ENCODE measurements at regions not wholly inside any gene's neighbourhood (a gene's known extent, or its start where the extent isn't known, plus 50 kb on each side); places are given as distances from the start of the nearest gene placed in this dataset.
"Not testable (repeated sequence)": the region's sequence is repeated elsewhere in the genome, so short reads cannot be mapped to it uniquely, and the experiment has no call there.

DNA sequence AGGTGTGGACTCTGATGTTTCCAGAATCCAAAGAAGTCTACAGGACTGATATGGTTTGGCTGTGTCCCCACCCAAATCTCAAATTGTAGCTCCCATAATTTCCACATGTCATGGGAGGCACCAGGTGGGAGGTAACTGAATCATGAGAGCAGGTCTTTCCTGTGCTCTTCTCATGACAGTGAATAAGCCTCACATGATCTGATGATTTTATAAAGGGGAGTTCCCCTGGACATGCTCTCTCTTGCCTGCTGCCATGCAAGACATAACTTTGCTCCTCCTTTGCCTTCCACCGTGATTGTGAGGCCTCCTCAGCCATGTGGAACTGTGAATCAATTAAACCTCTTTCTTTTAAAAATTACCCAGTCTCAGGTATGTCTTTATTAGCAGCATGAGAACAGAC is 1205.3 kb downstream of the SLC16A7 start:
- not testable (repeated sequence) for DNase-seq

DNA sequence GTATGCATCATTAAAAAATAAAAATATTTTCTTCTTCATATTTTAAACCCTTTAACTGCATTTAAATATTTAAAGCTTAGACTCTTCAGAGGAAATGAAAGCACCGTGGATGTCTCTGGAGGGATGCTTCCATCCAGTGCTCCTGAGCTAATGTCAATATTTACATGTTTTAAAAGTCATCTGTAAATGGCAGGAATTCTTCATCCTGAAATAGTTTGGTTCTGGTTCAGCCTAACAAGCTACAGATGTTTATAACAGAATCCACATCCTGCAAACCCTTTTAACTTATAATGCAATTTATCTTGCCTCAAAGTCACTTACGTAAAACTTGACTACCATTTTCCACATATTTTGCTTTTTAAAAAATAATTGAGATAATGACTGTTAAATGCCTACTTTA is 1207.3 kb downstream of the SLC16A7 start:
- no peak for DNase-seq

- no peak for DNase-seq
These were observed 1209.5 kb downstream of the SLC16A7 start for GRCh38 chr12:60805364-60805763.

- DNase-seq: no peak
These were observed 1224.0 kb downstream of the SLC16A7 start for GRCh38 chr12:60819794-60820193.

DNA sequence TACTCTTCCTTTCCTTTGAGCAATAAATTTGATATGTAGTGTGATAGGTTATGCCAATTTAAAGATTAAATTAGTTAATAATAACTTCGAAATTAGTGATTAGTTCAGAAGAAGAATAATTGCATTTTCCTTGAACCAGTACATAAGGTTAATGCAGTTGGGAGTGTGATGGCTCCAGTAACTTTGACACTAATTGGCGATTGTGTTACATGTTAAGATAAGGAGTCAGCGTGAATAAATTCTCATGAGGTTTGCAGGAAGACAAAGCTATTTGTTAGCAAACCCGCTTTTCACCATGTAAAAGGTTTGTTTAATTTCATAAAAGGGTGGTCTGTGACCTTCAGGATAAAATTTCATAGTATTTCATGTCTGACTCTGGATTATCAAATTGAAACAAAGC is 1226.8 kb downstream of the SLC16A7 start:
- no peak for DNase-seq

DNA sequence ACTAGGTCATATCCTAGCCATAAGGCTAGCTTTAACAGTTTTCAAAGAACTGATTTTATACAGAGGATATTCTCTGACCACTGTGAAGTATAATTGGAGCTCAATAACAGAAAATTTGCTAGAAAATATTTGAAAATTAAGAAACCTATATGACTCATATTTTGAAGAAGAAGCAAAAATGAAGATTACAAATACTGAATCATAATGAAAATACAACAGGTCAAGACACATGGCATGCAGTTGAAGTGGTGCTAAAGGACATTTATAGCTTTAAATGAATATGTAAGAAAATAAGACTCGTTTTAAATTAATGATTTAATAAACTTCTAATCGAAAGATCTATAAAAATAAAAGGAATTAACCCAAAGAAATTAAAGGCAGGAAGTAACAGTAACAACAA is 1234.6 kb downstream of the SLC16A7 start:
- DNase-seq: no peak

GRCh38 chr12:60832290-60832689 is 1236.5 kb downstream of the SLC16A7 start:
- no peak for DNase-seq

DNA sequence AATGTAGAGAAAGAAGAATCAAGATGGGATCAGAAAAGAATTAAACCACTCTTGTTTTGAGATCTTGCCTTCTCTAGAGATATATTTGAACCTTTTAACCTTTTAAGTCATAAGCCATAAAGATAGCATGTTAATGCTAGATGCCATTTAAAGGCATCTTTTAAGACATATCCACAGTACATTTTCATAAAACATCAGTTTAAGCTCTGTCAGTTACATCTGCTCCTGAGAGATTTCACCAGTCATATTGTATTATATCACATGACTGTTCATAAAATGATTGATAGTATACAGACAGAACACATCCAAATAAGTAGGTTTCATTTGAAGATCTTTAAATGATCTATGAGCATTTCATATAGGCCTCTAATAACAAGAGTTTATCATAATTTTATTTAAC is 1238.5 kb downstream of the SLC16A7 start:
- DNase-seq: no peak

DNA sequence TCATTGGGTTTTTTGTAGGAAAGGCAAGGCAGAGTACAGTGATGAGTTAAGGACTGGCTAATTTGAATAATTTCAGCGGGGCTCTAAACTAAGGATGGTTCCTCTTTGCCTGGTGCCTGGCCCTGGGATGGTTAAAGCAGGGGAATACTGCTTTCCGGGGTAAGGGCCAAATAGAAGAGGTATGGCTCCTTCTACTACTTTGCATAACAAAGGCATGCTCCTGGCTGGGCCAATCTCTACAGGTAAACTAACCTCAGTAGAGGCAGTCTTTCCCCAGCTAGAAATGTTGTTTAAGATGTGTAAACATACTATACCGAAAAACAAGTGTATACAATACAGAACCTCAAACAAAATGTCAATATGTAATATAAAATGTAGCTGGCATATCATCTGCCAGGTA is 1239.0 kb downstream of the SLC16A7 start:
- no peak for DNase-seq

GRCh38 chr12:60836651-60837050 is 1240.8 kb downstream of the SLC16A7 start:
- no peak for DNase-seq

DNA sequence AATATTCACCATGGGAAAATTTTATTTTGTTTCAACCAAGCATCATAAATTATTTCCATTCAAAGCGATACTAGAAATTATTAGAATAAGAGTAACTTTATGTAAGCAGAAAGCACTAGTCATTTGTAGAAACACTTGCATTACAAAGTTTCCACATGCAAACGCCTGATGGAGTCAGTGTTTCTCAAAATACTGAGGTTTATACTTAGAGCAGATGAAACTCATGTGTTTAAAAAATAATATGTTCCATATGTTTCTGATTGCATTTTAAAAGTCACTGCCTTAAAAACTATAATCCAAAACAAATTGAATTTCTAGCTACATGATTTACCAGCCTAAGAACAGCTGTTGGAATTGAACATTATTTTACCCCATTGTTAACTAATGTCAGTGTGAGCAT is 1246.4 kb downstream of the SLC16A7 start:
- DNase-seq: no peak

- no peak for DNase-seq
These were observed 1248.3 kb downstream of the SLC16A7 start for GRCh38 chr12:60844101-60844500.

GRCh38 chr12:60844875-60845274 is 1249.0 kb downstream of the SLC16A7 start:
- DNase-seq: no peak

DNA sequence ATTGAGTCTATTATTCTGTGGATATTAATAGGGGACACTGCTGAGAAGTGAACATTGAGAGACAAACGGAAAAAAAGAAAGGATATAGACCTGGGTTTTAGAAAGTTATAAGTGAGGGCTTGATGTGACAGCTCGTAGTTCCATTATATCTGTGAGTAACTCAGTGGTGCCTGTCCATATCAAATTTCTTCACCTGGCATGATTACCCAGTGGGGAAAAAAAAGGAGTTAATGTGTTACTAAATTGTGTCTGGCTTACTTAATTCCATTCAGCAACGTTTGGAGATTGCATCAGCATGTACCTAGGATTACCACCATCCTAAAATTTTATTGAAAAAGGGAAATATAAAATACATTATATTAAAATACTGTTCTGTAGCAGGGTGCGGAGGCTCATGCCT is 1249.9 kb downstream of the SLC16A7 start:
- no peak for DNase-seq

GRCh38 chr12:60847281-60847680 is 1251.5 kb downstream of the SLC16A7 start:
- DNase-seq: no peak

- DNase-seq: no peak
These were observed 1253.9 kb downstream of the SLC16A7 start for GRCh38 chr12:60849723-60850122.

- no peak for DNase-seq
These were observed 1257.6 kb downstream of the SLC16A7 start for GRCh38 chr12:60853407-60853806.

DNA sequence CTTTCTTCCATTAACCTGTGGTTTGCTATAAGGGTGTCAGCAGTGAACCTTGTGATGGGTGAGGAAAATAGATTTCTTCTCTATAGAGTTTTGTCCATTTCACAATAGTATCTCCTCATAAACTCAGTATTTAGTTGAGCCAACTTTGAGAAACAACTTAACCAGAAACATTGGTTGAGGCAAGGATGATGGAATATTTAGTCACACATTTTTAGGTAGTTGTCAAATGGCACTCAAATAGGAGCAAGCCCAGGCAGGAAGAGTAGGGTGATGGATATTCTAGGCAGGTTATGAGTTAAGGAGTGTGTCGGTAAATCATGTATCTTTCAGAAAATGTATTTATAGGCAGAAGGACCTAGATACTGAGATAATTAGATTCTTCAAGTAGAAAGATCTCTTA is 1267.6 kb downstream of the SLC16A7 start:
- DNase-seq: no peak

DNA sequence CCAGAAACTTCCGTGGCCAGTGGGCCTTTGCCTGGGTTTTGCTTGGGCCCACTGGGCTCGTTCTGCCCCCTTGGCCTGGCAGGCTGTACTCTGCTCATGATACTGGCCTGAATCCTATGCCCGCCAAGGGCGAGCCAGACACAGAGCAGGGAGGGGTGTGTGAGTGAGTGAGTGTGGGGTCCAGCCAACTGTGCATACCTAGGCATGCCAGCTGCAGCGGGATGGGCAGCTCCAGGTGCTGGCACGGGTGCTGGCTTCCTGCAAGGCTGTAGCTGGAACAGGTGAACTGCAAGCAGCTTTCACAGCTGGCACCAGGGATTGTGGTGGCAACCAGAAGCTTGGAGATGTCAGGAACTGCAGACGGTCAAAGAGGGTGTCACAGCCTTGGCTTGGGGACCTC is 1276.4 kb downstream of the SLC16A7 start:
- DNase-seq: no peak

DNA sequence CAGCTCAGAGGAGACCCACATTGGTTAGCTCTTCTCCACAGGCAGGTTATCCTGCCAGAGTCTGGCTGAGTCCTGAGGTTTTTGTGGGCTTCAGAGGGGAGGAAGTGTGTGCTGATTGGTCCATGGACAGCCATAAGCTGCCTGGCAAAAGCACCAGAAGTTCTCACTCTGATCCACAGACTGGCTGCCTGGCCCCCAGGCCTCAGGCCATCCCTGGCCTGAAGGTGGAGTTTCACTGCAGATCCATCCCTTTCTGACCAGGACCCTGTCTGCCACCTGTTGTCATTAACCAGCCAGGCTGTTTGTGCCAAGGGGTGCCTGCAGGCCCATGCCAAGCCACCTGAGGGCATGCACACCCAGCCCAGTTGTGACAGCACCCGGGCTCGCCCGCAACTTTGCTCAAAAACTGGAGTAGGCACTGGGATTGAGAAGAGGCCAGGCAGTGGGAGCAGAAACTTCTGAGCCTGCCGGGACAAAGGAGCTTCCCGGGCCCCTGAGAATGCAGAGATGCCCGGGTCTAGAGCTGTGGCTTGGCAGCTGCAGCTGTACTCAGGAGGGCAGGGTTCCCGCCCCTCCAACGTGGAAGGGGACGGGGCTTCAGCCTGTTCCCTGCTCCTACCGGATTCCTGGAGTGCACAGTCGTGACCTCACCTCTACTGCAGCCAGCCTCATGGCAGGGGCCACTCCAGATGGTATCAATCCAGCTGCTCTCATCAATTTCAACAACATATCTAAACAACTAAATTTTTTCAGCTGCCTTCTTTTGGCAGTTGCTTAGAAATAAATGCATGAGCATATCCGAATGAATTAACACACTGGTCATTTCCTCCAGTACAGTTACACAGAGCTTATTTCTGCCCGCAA is 1277.3 kb downstream of the SLC16A7 start:
- DNase-seq: no peak

GRCh38 chr12:60874091-60874490 is 1278.3 kb downstream of the SLC16A7 start:
- no peak for DNase-seq

DNA sequence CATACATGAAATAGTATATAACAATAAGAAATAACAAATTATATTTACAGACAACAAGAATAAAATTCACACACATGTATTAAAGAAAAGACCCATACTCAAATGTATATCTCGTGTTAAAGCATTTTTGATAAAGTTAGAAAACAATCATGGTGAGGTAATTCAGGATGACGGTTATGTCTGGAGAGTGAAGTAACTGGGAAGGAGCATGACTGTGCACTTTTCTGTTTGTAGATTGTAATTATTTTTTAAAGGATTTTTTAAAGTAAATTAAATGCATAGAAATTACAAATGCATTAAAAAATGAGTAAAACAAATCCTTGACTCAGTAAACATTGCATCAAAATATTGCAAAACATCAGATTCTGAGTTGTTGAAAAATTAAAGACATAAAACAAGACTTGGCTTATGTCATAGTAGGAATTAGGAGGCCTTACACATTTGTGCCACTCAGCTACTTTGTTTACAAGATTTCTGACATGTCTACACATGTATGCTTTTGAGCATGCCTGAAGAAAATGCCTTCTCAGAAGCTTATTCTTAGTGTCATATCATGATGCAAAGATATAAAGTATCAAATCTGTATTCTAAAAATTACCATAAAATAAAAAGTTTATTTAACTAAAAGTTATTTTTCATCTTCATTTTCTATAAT is 1325.1 kb downstream of the SLC16A7 start:
- no peak for DNase-seq

- no peak for DNase-seq
These were observed 1325.7 kb downstream of the SLC16A7 start for GRCh38 chr12:60921541-60921940.

- no peak for DNase-seq
These were observed 1330.4 kb downstream of the SLC16A7 start for GRCh38 chr12:60926256-60926655.

DNA sequence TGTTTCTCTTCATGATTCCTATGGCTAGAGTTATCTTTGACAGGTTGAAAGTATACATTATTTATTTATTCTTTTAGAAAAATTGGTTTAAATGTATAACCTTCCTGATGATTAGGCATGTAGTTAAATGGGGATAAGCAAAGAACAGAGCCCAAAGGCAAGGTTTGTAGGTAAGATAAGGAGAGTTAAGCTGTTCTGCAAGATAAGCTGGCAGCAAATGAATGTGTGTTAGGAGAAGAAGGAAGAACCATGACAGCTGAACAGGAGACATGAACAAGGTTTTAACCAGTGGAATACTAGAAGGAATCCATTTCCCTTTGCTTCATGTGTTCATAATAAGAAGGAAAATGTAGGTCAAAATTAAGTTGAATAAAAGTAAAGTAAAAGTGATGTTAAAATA is 1330.1 kb upstream of the USP15 start:
- DNase-seq: no peak

Measured in CD4-positive, alpha-beta T cell treated with Interleukin-4 for 4 hours (primary cell).